ENCODE measurements at regions not wholly inside any gene's neighbourhood (a gene's known extent, or its start where the extent isn't known, plus 50 kb on each side); places are given as distances from the start of the nearest gene placed in this dataset.

GRCh38 chr20:40476461-40476860, 212.6 kb downstream of the MAFB start:
- no peak for TF ChIP-seq CTCF (IDR thresholded peaks at IDR 0.05; ENCODE audit: borderline replicate concordance, control extremely low read depth, extremely low read depth, insufficient read depth, missing control alignments)
- in situ Hi-C loops (cut with MboI; ENCODE audit: low sequenced_read_pairs, unreplicated experiment), result no loop called here
- DNase-seq (ENCODE audit: low spot score), result no peak

GRCh38 chr20:40472905-40473304, 216.1 kb downstream of the MAFB start:
- TF ChIP-seq CTCF (IDR thresholded peaks at IDR 0.05; ENCODE audit: borderline replicate concordance, control extremely low read depth, extremely low read depth, insufficient read depth, missing control alignments), result no peak
- DNase-seq (ENCODE audit: low spot score), result no peak
- in situ Hi-C loops (cut with MboI; ENCODE audit: low sequenced_read_pairs, unreplicated experiment), result no loop called here

GRCh38 chr20:40471261-40471629, 217.8 kb downstream of the MAFB start:
- no peak for TF ChIP-seq CTCF (IDR thresholded peaks at IDR 0.05; ENCODE audit: borderline replicate concordance, control extremely low read depth, extremely low read depth, insufficient read depth, missing control alignments)
- DNase-seq (ENCODE audit: low spot score), result no peak
- in situ Hi-C loops (cut with MboI; ENCODE audit: low sequenced_read_pairs, unreplicated experiment), result no loop called here

- in situ Hi-C loops (cut with MboI; ENCODE audit: low sequenced_read_pairs, unreplicated experiment), result no loop called here
- DNase-seq (ENCODE audit: low spot score), result no peak
- no peak for TF ChIP-seq CTCF (IDR thresholded peaks at IDR 0.05; ENCODE audit: borderline replicate concordance, control extremely low read depth, extremely low read depth, insufficient read depth, missing control alignments)
Observed at GRCh38 chr20:40470445-40471260, 218.4 kb downstream of the MAFB start.

- TF ChIP-seq CTCF (IDR thresholded peaks at IDR 0.05; ENCODE audit: borderline replicate concordance, control extremely low read depth, extremely low read depth, insufficient read depth, missing control alignments), result no peak
- DNase-seq (ENCODE audit: low spot score), result no peak
- in situ Hi-C loops (cut with MboI; ENCODE audit: low sequenced_read_pairs, unreplicated experiment), result no loop called here
Observed at GRCh38 chr20:40468759-40469158, 220.3 kb downstream of the MAFB start.

GRCh38 chr20:40467703-40468411, 221.2 kb downstream of the MAFB start:
- in situ Hi-C loops (cut with MboI; ENCODE audit: low sequenced_read_pairs, unreplicated experiment), result no loop called here
- no peak for TF ChIP-seq CTCF (IDR thresholded peaks at IDR 0.05; ENCODE audit: borderline replicate concordance, control extremely low read depth, extremely low read depth, insufficient read depth, missing control alignments)
- DNase-seq (ENCODE audit: low spot score), result no peak
